Kidney tubule cell (primary cell): ENCODE measurements at regions not wholly inside any gene's neighbourhood (a gene's known extent, or its start where the extent isn't known, plus 50 kb on each side); places are given as distances from the start of the nearest gene placed in this dataset.

ENCODE experiments used
- DNase-seq: peaks from one replicate; pipeline ENCODE4 v3.0.0-alpha.2; 2018; ENCODE audit warnings: low spot score

DNA sequence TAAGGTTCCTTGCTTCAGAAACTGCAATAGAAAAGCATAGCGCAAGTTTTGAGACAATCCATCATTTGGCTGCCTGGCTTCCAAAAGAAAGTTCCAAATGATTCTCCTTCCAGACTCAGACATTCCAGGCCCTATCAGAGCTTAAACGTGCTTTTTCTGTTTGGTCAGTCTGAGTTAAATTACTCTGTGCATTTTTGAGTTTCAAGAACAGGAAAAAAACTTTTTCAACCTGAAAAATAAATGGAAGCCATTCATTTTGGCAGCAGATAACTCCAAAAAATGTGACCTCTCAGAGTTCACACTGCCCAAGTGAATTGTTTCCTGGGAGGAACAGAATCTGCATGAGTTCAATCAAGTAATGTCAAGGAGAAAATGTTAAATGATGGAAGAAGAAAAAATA, 354.2 kb downstream of the CXCL12 start:
- DNase-seq, result no peak

DNA sequence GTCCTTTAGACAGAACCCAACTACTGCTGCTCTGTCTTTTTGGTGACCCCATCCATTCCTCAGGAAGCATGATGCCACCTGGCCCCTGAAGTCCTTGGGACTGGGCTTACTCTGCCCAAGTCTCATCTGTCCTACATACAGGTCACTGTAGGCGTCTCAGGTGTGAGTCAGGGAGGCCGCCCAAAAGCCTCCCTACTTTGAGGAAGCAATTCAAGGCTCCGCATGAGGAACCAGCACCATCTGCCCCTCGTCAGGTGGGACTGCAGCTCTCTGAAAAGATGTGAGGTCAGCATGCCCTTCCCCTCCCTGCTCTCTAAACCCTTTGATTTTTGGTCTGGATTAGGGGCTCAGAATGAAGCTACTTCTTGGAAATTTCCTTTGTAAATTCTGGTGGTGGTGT, 354.8 kb downstream of the CXCL12 start:
- peak; percentile 62 for DNase-seq

DNA sequence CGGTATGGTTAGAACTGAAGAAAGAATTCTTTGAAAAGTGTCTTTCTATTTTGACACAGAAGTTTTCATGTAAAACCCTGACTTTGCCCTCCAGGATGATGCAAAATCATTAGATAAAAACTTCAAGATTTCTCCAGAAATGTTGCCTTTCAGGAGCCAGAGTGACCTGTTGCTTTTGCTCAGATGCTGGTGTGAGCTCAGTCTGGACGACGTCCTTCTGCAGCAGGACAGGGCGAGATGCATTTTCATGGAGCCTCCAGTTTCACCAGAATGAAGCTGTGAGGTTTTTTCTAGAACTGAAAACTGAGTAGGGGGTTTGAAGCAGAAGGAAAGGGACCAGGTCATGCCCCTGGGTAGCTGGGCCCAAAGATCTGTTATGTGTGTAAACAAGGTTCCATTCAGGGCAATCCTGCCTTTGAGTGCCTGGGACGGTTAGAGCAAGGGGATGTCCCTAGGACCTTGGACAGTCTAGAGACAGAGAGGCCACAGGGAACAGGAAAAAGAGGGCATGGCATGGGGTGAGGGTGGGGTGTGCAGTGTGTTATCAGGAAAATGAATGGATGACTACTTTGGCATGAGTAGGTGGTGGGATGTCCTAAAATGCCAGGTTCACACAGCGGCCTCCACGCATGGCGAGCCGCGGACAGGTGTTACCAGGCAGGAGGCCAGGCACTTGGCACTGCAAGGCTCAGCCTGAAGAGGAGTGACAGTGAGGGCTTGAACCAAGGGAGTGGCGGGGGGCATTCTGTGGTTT, 356.3 kb downstream of the CXCL12 start:
- DNase-seq, result no peak

DNA sequence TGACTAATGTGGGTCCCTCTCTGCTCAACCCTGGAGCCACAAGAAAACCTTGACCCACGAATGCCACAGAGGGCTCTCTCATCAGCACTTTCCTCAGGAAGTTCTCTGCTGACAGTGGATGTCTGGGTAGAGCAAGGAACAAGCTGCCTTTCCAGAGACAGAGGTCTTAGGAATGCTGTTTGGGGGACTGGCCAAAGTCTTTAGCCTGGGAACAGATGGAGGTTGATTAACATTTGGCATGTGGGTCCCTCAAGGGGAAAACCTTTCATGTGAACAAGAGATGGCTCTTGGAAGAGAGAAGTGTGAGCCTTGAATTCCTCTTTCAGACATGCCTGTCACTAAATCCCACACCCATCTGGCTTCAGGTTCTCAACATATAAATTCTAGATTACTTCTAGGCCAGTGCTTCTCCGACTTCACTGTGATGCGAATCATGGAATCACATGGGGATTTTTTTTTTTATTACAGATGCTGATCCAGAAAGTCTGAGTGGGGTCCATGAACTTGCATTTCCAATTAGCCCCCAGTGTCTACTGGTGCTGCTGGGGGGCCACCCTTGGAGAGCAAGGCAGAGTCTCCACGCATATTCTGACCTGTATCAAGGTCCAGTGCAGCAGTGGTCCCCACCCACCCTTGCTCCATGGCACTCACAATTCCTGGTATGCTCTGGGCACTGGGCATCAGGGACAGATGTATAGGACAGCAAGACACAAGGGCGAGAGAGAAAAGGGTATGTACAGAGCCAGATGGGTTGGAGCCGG, 360.4 kb downstream of the CXCL12 start:
- DNase-seq, result no peak

DNA sequence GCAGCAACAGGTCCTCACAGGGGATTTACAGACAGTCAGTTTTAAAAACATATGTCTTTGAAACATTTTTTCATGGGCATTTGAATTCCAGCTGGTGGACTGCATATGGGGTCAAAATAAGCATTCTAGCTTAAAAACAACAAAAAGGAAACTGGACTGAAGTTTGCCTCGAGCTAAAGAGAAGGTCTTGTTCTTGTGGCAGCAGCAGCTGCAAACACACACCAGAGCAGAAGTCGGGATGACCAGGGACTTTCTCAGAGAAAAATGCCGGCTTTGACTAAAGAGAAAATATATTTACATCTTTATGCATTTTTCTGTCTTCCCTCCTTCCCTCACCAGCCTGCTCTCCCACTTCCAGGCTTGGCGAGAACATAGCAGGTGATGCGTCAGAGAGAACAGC, 361.4 kb downstream of the CXCL12 start:
- no peak for DNase-seq

DNA sequence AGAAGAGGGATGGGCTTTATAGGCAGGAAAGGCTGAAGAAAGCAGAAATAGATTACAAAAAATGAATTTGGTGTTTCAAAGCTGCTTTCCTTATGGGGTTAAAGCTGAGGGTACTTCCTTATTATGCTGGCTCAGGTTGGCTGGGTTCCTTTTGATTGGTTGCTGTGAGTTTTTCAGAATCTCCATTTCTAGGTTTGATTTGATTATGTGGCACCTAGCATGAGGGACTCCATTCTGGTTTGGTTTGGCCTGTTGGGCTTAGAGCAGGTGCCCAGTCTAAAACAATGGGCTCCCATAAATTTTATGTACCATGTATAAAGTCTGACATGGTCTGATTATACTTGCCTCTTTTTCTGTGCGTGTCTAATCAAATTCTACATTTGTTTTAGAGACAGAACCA, 362.7 kb downstream of the CXCL12 start:
- DNase-seq, result no peak

DNA sequence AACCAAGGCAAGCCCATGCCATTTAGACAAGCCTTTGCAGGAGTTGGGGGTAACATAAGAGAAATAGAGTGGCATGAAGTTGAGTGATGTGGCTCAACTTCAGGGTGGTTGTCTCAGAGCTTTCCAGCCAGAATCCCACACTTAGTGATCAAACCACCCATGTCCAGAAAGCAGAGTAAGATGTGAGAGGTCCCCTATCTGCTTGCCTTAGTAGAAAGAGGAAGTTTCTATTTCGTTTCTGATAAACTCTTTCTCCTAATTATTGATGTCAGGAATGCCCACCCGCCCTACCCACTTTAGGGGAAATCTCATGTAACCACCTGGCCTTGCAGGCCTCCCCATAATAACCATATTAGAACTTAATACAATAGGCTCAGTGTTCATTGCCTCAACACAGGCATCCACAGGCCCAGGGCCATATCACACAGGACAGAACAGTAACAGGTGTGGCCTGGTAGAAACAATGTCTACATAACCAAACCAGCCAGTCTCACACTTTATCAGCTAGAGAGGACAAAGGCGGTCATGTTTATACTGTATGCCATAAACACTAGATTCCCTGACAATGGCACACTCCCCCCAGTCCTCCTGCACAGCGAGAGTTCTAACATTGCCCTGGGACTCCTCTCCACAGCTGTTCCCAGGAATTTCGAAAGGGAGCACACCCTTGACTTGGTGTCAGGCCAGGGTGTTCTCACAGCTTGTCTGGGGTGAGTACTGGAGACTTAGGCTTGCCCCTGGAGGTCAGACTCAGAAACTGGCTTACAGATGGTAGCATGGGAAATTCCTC, 364.4 kb downstream of the CXCL12 start:
- DNase-seq, result no peak

DNA sequence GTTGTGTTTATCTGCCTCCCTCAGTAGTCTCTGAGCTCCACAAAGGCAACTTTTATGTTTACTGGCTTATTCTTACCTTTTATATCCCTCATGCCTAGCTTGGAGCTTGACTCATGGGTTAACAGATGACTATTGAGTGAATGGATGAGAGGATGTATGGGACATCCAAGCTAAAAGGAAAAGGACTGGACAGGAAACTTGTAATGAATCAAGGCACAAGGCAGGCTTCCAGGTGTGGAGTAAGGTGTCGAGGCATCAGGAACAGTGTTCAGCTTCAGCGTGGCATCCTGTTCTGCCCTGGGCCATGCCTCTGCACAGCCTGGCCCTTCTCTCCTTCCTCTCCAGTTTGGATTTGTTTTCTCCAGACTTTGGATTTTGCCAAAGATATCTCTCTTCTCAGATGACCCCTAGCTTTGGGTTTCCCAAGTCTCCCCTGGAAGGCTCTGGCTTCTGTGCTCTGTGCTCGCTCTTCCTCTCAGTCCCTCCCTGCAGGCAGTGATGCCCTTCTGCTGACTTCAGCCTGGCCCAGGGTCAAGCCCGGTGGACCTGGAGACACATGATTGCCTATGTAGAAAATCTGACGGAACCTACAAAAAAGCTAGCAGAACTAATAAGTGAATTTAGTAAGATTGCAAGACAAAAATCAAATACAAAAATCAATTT, 367.3 kb downstream of the CXCL12 start:
- peak; percentile 75 for DNase-seq

DNA sequence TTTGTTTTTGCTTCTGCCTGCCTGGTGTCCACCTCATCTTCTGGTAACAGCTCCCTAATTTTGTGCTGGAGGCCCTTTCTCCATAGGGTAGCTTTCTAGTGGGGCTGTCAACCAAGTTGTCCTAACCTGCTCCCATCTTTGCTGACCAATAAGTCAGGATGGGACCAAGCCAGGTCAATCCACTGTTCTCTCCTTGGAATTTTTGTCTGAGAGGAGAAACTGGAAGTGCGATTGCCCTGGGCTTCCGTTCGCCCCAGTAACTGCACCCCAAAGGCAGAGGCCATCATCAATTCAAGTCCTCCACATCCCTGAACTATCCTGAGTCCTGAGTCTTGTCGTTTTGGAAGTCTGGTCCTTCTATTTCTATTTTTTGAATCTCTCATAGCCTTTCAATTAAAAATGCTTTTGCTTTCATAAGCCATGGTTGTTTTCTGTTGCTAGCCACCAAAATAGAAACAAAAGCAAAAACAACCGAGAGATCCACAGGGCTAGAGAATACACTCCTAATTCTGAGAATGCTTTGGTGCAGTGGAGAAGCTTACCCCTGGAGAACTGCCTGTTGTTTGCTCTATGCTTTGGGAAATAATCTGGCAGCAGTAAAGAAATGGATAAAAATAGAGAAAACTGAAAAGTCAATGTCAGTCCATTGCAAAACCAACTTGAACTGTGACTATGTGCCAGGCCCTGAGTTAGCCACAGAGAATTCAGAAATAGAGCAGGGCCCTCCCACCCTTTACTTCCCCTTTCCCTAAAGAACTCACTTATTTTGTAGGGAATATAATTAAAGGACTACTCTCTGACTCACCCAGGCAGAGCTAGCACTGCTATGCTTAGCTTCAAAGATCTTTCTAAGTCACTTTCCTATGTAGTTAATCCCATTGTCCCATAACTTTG, 368.1 kb downstream of the CXCL12 start:
- no peak for DNase-seq

DNA sequence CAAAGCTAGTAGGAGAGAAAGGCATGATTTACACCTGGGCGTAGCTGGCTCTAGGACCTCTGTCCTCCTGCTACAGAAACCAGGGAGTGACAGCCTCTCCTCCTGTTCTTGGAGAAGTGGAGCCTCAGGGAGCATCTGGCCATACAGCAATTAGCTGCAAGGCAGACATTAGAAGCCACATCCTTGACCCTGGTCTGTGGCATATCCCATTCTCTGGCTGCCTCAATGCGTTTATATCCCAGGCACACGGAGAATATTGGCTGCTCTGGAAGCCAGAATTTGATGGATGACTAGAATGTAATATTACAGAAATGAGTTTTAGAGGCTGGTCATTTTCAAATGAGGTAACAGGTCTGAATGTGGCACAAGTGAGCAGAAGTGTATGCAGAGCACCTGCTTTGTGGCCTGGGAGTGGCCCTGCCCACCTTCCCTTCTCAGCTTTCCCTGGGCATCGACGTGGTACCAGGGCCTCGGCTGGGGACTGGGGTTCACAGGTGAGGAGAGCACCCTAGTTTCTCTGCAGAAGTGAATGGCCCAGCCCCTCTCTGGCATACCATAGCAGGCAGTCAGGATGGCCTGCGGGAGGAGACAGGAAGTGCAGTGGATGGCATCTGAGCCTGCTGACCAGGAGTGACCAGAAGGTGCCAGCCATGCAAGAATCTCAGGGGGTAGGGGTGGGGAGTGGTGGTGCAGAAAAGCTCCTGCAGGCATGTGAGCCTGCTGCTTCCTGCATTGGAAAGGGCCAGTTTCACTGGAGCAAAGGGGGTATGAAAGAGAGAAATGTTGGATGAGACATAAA, 367.2 kb upstream of the ZNF32 start:
- DNase-seq, result no peak

DNA sequence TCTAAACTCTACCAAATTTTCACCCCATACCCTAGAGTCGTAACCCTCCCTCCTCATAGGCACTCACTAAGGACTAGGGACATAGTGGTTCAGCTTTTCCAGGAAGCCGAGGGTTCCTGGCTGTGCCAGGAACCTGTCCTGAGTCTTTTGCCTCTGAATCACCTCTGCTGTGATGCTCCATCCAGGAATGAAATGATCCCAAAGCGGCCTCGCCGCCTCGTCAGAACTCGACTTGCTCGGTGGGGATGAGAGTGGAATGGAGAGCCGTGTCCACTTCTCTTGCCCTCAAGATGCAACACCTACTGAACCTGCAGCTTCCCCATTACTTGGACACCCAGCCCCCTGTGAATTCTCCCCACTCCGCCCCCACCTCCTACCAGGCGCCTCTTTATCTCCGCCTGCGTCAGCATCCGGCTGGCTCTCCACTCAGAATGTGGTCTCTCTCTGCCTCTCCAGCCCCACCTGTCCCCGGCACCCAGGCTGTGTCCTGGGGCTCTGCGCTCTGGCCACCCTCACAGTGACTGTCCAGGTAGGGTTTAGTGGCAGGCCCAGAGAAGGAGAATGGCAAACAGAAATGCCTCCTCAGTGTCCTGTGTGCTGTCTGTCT, 366.1 kb upstream of the ZNF32 start:
- no peak for DNase-seq

DNA sequence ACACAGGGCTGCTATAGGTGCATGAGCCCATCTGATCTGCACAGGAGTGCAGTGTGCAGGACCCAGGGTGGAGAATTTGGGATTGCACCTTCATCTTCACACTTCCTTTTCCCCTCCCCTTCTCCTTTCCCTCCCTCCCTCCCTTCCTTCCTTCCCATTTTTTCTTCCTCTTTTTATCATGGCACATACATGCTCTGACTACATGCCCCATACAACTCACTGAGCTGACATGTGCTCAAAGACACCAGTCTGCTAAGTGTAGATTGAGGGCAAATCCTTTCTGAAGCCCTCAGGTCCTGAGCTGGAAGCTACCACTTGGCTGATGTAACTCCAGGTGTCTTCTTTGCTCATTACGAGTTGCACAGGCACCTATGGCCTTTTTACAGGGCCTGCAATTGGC, 365.3 kb upstream of the ZNF32 start:
- DNase-seq, result no peak

DNA sequence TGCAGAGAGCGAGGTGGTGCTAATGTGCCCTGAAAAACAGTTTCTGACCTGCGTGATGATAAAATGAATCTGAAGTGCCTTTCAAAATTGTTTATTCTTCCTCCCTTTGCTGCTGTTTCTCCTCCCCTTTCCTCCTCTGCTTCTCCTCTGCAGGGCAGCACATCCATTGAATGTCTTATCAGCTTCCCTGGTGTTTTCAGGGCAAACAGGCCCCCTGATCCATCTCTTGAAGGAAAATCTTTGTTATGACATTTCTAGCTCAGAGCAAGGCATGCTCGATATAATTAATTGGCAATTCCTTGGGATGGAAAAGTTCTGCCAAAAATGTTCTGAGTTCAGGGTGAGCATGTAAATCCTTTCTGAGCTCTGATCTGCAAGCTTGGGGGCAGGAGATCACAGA, 364.2 kb upstream of the ZNF32 start:
- no peak for DNase-seq

DNA sequence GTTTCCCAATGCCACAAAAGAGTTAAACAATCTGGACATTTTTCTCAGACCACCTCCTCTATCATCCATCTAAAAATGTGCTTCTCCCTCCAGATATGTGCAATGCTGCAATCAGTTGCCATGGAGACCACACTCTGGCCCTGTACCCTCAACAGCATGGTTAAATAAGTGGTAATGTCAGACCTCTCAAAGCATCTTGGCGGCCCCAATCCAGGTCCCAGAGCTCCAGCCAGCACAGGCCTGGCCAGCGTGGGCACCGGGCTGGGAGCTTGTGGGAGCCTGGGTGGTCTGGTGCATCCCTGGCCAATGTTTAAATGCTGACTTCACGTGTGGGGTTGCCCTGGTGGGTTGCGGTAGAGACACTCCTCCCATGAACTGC, 362.9 kb upstream of the ZNF32 start:
- no peak for DNase-seq

DNA sequence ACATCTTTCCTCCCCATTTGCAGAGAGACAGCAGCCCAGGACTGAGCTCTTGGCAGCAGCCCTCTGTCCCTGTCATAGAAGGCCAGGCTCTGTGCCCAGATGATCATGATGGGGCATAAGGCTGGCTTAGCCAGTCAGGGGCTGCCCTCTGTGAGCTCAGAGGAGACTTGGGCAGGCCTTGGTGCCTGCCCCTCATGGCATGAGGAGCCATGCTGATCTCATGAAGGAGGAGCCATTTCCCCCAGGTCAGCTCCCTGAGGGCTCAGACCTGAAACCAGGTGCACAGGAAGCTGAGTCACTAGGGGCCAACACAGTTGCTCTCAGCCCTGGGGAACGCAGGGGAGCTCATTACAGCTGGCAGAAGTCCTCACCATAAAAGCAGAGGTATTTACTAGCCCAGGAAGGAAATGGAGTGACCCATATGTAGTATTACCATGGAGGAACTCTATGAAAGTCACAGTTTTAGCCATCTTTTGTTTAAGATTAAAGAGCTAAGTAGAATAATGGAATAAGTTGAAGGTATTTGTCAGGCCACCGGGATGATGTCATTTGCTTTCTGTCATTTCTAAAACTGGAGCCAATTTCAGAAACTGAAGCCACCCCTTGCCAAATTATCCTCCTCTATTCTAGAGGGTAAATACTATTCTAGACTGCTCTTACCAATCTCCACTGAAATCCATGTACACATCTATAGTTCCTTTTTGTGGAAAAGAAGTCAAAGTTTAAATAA, 362.4 kb upstream of the ZNF32 start:
- peak; percentile 94 for DNase-seq

DNA sequence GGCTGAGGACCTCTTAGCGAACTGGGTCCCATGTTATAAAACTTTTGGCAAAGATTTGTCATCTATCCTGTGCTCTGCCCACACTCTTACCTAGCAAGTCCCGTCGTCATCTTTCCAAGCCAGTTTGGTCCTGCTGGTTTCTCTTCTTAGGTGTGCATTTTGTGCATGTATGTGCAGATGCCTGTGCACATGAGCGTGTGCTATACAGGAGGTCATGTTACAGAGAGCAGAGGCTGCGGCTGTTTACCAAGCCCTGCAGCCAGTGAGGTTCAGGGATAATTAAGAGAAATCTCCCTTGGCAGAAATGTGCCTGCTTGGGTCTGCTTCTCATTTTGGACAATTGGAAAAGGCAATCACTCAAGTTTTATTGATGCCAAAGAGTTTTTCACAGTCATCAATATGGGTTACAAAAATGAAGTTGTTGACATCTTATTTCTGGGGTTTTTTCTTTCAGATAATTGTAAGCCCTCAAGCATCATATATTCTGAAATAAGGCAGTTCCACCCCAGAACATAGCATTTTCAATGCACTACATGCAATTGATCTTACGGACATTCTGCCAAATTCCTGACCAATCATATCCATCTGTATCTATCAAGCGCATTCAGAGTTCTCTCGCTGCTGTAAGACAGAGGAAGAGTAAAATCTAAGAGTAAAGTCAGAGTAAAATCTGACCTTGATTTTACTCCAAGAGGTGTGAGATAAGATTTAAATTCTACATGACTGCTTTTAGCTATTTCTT, 361.4 kb upstream of the ZNF32 start:
- no peak for DNase-seq

DNA sequence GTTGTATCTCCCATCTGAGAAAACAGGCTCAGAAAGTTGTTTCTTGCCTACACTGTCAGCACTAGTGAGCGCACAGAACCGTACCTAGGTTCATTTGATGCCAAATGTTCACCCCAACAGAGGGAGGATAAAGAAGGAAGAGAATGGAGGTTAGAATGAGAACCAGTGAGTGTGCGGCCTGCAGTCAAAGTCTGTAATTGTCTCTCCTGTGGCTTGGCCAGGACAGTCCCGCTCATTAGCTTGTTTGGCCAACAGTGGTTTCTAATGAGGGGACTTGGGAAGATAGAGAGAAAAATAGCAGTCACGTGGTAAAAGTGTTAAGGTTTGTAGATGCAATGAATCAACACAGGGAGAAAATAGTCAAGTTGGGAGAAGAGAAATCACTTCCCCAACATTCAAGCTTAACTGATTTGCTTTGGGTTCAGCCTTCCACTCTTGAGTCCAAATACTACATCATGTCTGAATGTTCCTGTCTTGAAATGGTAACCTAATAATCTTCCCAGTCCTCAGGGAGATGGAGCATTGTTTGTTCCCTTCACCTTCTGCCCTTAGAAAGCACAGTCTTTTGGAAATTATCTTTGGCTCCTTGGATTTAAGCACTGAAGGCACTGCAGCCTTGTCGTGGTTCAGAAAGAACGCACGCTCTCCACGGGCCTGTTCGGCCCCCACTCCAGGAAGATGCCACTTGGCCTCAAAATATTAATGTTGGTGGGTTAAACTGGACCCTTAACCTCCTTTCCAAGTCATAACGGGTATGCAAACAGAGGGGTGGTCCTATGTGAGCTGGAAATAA, 360.4 kb upstream of the ZNF32 start:
- no peak for DNase-seq
